Immature natural killer cell (primary cell): ENCODE measurements at regions not wholly inside any gene's neighbourhood (a gene's known extent, or its start where the extent isn't known, plus 50 kb on each side); places are given as distances from the start of the nearest gene placed in this dataset.

Experiments used
- DNase-seq, 3 donors: peaks; one replicate each; pipeline ENCODE4 v3.0.0; 2022; ENCODE audit warnings: mixed read lengths in 1 of 3
- H3K27ac Mint-ChIP-seq, 6 donors: one replicate each; pipeline ENCODE4 v1.8.0; 2020; ENCODE audit warnings: mixed read lengths in 6 of 6, mild to moderate bottlenecking in 5 of 6, inconsistent platforms in 4 of 6, moderate library complexity in 3 of 6
- H3K27me3 Mint-ChIP-seq, 3 donors: one replicate each; pipeline ENCODE4 v1.8.0; 2020 to 2021; ENCODE audit warnings: low read depth in 3 of 3, mild to moderate bottlenecking in 3 of 3, mixed read lengths in 3 of 3, moderate library complexity in 3 of 3, inconsistent platforms in 1 of 3
- H3K36me3 Mint-ChIP-seq, 3 donors: one replicate each; pipeline ENCODE4 v1.8.0; 2020; ENCODE audit warnings: mixed read lengths in 3 of 3, inconsistent platforms in 2 of 3, mild to moderate bottlenecking in 2 of 3
- H3K4me1 Mint-ChIP-seq, 2 donors: one replicate each; pipeline ENCODE4 v1.8.0; 2020; ENCODE audit warnings: inconsistent platforms in 2 of 2, mild to moderate bottlenecking in 2 of 2, mixed read lengths in 2 of 2, moderate library complexity in 1 of 2
- H3K4me3 Mint-ChIP-seq, 5 donors: one replicate each; pipeline ENCODE4 v1.8.0; 2020; ENCODE audit warnings: mild to moderate bottlenecking in 5 of 5, mixed read lengths in 5 of 5, inconsistent platforms in 3 of 5, moderate library complexity in 3 of 5
- H3K9me3 Mint-ChIP-seq, 6 donors: one replicate each; pipeline ENCODE4 v1.8.0; 2020; ENCODE audit warnings: mild to moderate bottlenecking in 6 of 6, mixed read lengths in 6 of 6, inconsistent platforms in 4 of 6, moderate library complexity in 3 of 6

DNA sequence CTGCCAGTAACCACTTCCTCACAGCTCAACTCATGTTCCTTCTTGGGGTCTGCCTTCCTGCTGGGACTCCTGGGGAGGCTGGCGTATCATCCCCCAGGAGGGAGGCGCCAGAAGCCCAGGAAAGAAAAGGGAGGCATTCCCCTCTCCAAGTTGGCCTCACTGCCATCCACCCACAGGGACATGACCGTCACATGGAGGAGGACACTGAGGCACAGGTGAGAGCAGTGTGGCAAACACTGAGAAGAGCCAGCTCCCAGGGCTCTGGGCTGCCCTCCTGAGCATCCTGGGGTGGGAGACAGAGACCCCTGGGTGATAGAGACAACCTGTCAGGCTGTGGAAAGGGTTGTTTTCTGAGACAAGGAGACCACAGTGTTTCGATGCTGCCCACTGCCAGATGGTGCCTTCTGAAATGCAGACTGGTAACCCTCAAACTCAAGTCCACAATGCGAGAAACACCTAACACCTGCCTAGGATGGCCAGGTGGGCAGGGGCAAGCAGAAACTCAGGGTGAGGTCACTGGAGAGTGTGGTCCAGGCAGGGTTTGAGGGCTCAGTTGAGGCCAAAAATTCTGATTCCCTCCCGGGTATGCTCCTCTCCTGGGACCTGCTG is 1722.1 kb downstream of the TP53TG3F start:
- peaks cover 0 to 4% (median 0%) of the 10 kb centered on the region in 3 donors for H3K27me3 Mint-ChIP-seq
- peaks cover 27 to 62% (median 41%) of the 10 kb centered on the region in 6 donors for H3K9me3 Mint-ChIP-seq
- peaks cover 0 to 1% of the 10 kb centered on the region in 2 donors for H3K4me1 Mint-ChIP-seq
- H3K4me3 Mint-ChIP-seq: no peak overlapping the region
- peaks cover 0 to 7% (median 0%) of the 10 kb centered on the region in 3 donors for H3K36me3 Mint-ChIP-seq
- no peak overlapping the region for H3K27ac Mint-ChIP-seq
- DNase-seq: no peak

- no peak for DNase-seq
- peaks cover 0 to 1% of the 10 kb centered on the region in 2 donors for H3K4me1 Mint-ChIP-seq
- no peak overlapping the region for H3K27ac Mint-ChIP-seq
- peaks cover 0 to 4% (median 4%) of the 10 kb centered on the region in 3 donors for H3K36me3 Mint-ChIP-seq
- H3K4me3 Mint-ChIP-seq: peak overlapping the region in 1 of 5 donors; percentile 18
- peaks cover 0 to 4% (median 0%) of the 10 kb centered on the region in 3 donors for H3K27me3 Mint-ChIP-seq
- peaks cover 30 to 60% (median 41%) of the 10 kb centered on the region in 6 donors for H3K9me3 Mint-ChIP-seq
Observed at GRCh38 chr16:35182043-35182677, 1722.7 kb downstream of the TP53TG3F start.

DNA sequence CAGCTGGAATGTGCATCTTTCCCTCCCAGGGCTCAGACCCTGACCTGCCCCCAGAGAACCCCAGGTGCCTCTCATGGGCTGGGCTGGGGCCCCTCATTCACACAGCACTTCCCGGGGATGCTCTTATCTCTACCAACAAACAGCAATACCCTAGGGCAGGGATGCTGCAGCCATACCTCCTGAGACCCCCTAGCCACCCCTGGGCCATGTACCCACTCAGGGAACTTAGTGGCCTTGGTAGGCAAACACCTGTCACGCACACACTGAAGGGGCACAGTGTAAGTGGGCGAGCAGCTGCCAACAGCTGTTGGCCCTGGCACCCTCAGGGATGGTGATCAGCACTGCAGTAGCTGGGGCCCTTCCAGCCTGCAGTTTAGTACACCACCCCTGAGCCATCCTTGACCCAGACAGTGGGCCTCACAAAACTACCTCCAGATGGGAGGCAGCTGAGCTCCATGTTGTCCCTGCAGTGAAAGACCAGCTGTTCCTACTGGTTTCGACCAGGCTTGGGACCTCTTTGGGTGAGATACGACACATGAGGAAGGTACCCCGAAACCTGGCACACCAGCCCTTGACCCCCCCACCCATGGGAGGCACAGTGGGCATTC is 1723.6 kb downstream of the TP53TG3F start:
- peaks cover 0 to 1% of the 10 kb centered on the region in 2 donors for H3K4me1 Mint-ChIP-seq
- H3K27ac Mint-ChIP-seq: no peak overlapping the region
- DNase-seq: no peak
- peaks cover 0 to 4% (median 0%) of the 10 kb centered on the region in 3 donors for H3K27me3 Mint-ChIP-seq
- peaks cover 0 to 4% (median 4%) of the 10 kb centered on the region in 3 donors for H3K36me3 Mint-ChIP-seq
- peaks cover 26 to 53% (median 39%) of the 10 kb centered on the region in 6 donors for H3K9me3 Mint-ChIP-seq
- H3K4me3 Mint-ChIP-seq: no peak overlapping the region

DNA sequence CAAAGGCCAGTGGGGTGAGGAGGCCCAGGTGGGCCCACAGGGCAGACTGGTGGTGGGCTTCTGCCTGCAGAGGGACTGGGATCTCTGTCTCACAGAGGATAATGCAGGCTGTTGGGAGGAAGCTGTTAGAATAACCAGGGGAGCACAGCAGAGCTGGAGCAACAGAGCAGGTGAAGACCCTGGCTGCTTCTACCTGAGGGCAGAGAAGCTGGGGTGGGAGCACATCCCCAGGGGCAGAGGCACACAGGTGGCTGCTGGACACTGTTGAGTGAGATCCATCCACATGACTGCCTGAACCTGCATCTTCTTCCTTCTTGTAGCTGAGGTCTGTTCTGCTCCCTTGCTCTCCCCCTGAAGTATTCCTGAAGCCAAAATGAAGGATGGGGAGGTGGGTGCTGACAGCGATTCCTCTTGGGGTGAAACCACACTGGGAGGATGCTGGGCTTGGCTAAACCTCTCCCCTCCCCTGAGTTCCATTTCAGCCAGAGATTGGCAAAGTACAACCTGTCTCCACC is 1725.0 kb downstream of the TP53TG3F start:
- no peak for DNase-seq
- peaks cover 0 to 1% of the 10 kb centered on the region in 2 donors for H3K4me1 Mint-ChIP-seq
- no peak overlapping the region for H3K27ac Mint-ChIP-seq
- no peak overlapping the region for H3K4me3 Mint-ChIP-seq
- peaks cover 0 to 4% (median 0%) of the 10 kb centered on the region in 3 donors for H3K27me3 Mint-ChIP-seq
- peaks cover 0 to 4% (median 4%) of the 10 kb centered on the region in 3 donors for H3K36me3 Mint-ChIP-seq
- peaks cover 21 to 47% (median 41%) of the 10 kb centered on the region in 6 donors for H3K9me3 Mint-ChIP-seq

GRCh38 chr16:35185366-35186044 is 1726.1 kb downstream of the TP53TG3F start:
- H3K4me1 Mint-ChIP-seq: peaks cover 0 to 1% of the 10 kb centered on the region in 2 donors
- H3K27ac Mint-ChIP-seq: no peak overlapping the region
- no peak for DNase-seq
- H3K4me3 Mint-ChIP-seq: no peak overlapping the region
- H3K36me3 Mint-ChIP-seq: peaks cover 0 to 4% (median 4%) of the 10 kb centered on the region in 3 donors
- H3K9me3 Mint-ChIP-seq: peaks cover 21 to 44% (median 41%) of the 10 kb centered on the region in 6 donors
- peaks cover 0 to 3% (median 0%) of the 10 kb centered on the region in 3 donors for H3K27me3 Mint-ChIP-seq

- Mint-ChIP-seq H3K36me3 (peaks cover 0 to 4% (median 4%) of the 10 kb centered on the region in 3 donors), H3K4me3 (no peak overlapping the region), H3K4me1 (peaks cover 0 to 1% of the 10 kb centered on the region in 2 donors), H3K9me3 (peaks cover 21 to 47% (median 41%) of the 10 kb centered on the region in 6 donors), H3K27me3 (peaks cover 0 to 3% (median 0%) of the 10 kb centered on the region in 3 donors), H3K27ac (no peak overlapping the region)
- DNase-seq: no peak
Observed at GRCh38 chr16:35186045-35186759, 1726.8 kb downstream of the TP53TG3F start.

- Mint-ChIP-seq H3K36me3 (peaks cover 0 to 4% (median 0%) of the 10 kb centered on the region in 3 donors), H3K27ac (no peak overlapping the region), H3K4me3 (no peak overlapping the region), H3K4me1 (peaks cover 0 to under 1% of the 10 kb centered on the region in 2 donors), H3K27me3 (peaks cover 0 to 4% (median 0%) of the 10 kb centered on the region in 3 donors), H3K9me3 (peaks cover 18 to 41% (median 33%) of the 10 kb centered on the region in 6 donors)
- no peak for DNase-seq
Observed at GRCh38 chr16:35187665-35188225, 1728.3 kb downstream of the TP53TG3F start.

DNA sequence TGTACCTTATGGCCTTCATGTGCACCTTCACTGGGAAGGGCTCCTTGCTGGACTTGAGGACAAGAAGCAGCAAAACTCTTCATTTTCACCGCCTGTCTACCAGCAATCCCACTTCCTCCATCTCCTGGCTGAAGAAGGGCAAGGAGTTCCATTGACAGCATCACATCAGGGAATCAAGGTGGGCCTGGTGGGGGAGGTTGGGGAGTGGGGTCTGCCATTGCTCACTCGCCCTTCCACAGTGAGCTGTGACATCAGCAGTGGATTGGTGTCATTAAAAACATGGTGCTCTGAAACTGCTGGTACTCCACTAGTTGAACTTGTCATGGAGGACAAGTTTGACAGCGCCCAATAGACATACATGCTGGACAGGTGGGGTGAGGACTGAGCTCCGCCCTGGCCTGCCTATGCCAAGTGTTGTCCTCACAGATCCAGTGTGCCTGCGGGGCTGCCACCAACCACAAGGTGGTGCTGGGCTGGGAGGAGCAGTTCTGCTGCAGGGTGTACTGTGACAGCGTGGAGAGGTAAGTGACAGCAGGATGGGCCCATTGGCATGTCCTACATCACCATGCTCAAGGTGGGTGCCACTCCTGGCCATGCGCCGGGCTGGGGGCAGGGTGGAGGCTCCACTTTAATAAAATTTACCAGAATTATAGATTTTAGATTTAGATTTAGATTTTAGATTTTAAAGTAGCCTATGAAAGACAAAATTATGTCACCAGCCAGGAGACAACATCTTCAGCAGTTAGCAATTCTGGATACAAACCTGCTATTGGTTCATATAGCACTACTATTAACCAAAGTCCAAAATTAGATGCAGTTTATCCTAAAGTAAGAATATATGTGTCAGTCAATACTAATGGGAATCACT is 1729.1 kb downstream of the TP53TG3F start:
- H3K4me1 Mint-ChIP-seq: no peaks in the 10 kb centered on the region

GRCh38 chr16:35192993-35193392 is 1733.6 kb downstream of the TP53TG3F start:
- peaks cover 0 to 3% (median 0%) of the 10 kb centered on the region in 3 donors for H3K36me3 Mint-ChIP-seq
- H3K4me3 Mint-ChIP-seq: no peak overlapping the region
- DNase-seq: no peak
- peaks cover 0 to 2% (median 0%) of the 10 kb centered on the region in 3 donors for H3K27me3 Mint-ChIP-seq
- H3K4me1 Mint-ChIP-seq: no peaks in the 10 kb centered on the region
- H3K27ac Mint-ChIP-seq: no peak overlapping the region
- H3K9me3 Mint-ChIP-seq: peaks cover 15 to 55% (median 46%) of the 10 kb centered on the region in 6 donors

More for the DNA sequence above, 1729.1 kb downstream of the TP53TG3F start:
- Mint-ChIP-seq H3K27me3 (peaks cover 0 to 4% (median 0%) of the 10 kb centered on the region in 3 donors), H3K4me3 (no peak overlapping the region), H3K9me3 (peaks cover 15 to 38% (median 32%) of the 10 kb centered on the region in 6 donors), H3K27ac (no peak overlapping the region), H3K36me3 (peaks cover 0 to 4% (median 0%) of the 10 kb centered on the region in 3 donors)
- DNase-seq: no peak

DNA sequence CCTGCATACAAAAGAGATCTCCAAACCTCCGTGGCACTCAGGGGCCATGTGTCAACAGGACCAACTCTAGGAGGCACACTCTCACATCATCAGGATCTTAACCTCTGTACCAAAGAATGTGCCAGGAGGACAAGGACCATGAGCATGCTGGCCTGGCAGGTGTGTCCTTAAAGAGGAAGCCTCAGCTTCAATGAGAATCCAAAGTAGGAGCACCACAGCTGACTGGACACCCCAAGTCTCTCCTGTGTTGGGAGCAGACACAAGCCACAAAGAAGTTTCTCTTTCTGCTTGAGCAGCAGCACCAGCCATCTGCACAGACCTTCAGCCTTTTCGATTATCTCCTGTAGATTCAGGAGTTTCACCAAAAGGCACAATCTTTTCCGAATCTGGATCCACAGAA is 1734.5 kb downstream of the TP53TG3F start:
- Mint-ChIP-seq H3K36me3 (peaks cover 0 to 3% (median 0%) of the 10 kb centered on the region in 3 donors), H3K27me3 (peaks cover 0 to 2% (median 0%) of the 10 kb centered on the region in 3 donors), H3K4me3 (no peak overlapping the region), H3K4me1 (no peaks in the 10 kb centered on the region), H3K9me3 (peaks cover 15 to 50% (median 46%) of the 10 kb centered on the region in 6 donors), H3K27ac (no peak overlapping the region)
- no peak for DNase-seq

DNA sequence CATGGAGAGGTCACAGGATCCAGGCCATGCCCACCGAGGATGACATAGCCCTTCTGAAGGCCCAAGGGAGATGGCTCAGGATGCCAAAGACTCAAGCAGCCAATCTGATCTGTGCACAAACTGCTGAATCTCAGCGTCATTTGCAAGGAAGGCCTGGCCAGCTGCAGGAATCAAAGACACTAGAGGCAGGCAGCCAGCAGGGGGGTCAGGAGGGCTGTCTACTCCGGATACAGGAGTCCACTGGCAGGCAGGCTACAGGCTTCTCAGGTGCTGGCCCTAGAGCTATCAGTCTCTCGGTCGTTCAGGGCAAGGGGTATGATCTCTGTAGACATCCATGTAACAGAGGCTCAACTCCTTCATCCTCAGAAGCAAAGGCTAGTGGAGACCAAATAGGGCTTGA is 1735.3 kb downstream of the TP53TG3F start:
- no peak for DNase-seq
- H3K4me3 Mint-ChIP-seq: no peak overlapping the region
- peaks cover 0 to 3% (median 0%) of the 10 kb centered on the region in 3 donors for H3K36me3 Mint-ChIP-seq
- peaks cover 0 to 2% (median 0%) of the 10 kb centered on the region in 3 donors for H3K27me3 Mint-ChIP-seq
- H3K4me1 Mint-ChIP-seq: no peaks in the 10 kb centered on the region
- H3K27ac Mint-ChIP-seq: no peak overlapping the region
- peaks cover 17 to 52% (median 48%) of the 10 kb centered on the region in 6 donors for H3K9me3 Mint-ChIP-seq
